IPS-20b (cell line): ENCODE measurements at regions not wholly inside any gene's neighbourhood (a gene's known extent, or its start where the extent isn't known, plus 50 kb on each side); places are given as distances from the start of the nearest gene placed in this dataset.

Experiments
- H3K27ac ChIP-seq: one replicate; pipeline ENCODE4 v1.5.1; 2013; ENCODE audit warnings: low read length
- H3K27me3 ChIP-seq: 2 replicates; pipeline ENCODE4 v1.6.1; 2013; ENCODE audit warnings: mild to moderate bottlenecking, low read length, inconsistent platforms; ENCODE audit not compliant: insufficient read depth
- H3K36me3 ChIP-seq: 2 replicates; pipeline ENCODE4 v1.6.1; 2013; ENCODE audit warnings: low read depth, mild to moderate bottlenecking, inconsistent platforms, low read length, moderate library complexity; ENCODE audit not compliant: insufficient read depth
- H3K4me1 ChIP-seq: 2 replicates; pipeline ENCODE4 v1.6.1; 2013; ENCODE audit warnings: mild to moderate bottlenecking, control low read depth, inconsistent platforms, low read length, moderate library complexity; ENCODE audit not compliant: insufficient read depth
- H3K4me3 ChIP-seq: 2 replicates; pipeline ENCODE4 v1.5.1; 2013; ENCODE audit warnings: mild to moderate bottlenecking, low read length, inconsistent platforms
- H3K9ac ChIP-seq: 2 replicates; pipeline ENCODE4 v1.6.1; 2013; ENCODE audit warnings: low read depth, mild to moderate bottlenecking, inconsistent platforms, low read length, moderate library complexity
- H3K9me3 ChIP-seq: 2 replicates; pipeline ENCODE4 v1.6.1; 2013; ENCODE audit warnings: mild to moderate bottlenecking, low read depth, low read length, inconsistent platforms; ENCODE audit not compliant: insufficient read depth

DNA sequence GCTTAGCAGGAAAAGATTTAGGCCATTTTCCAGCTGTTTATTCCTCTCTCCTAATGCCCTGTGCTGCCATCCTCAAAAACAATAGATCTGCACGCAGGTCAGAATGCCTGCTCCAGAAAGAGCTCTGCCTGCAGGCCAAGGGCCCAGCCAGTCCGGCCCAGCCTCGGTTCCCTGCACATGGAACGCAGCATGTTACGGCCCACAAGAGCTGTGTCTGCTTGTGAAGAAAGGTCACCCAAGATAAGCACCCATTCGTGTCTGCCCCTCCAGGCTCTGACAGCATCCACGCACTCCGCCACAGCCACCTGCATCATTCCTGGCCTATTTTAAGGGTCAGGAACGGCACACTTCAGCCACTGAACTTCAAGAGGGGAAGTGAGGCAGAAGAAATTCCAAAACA lies 152.2 kb downstream of the SPATA19 start:
- Histone ChIP-seq H3K36me3 (no peaks in the 10 kb centered on the region), H3K4me3 (no peak overlapping the region), H3K4me1 (no peaks in the 10 kb centered on the region), H3K27me3 (no peaks in the 10 kb centered on the region), H3K9me3 (no peaks in the 10 kb centered on the region), H3K27ac (no peak overlapping the region), H3K9ac (no peak overlapping the region)

DNA sequence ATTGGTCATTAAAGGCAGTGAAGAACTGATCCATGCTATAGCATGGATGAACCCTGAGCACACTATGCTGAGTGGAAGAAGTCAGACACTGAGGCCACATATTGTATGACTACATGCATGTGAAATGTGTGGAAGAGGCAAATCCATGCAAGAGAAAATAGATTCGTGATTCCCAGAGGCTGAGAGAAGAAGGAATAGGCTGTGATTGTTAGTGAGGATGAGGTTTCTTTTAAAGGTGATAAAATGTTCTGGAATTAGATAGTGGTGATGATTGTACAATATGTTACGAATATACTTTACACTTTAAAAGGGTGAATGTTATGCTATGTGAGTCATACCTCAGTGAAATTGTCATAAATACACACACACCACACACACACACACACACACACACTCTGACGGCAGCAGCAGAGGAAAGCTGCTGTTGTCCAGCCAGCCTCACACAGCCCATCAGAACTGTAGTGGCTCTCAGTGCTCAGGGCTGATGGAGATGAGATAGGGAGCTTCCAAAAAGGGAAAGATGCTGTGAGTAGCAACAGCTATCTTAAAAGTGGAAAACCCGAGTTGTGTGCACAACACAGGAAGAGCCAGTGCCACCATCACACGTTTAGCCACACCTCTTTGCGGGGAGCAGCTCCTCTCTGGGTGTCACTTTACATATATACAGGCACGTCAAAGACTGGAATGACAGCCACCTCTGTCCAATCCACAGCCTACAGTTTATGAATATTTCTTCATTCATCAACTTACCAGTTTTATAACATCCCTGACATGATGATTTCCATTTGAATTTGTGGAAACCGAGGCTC lies 153.0 kb downstream of the SPATA19 start:
- Histone ChIP-seq H3K9me3 (no peaks in the 10 kb centered on the region), H3K27me3 (no peaks in the 10 kb centered on the region), H3K27ac (no peak overlapping the region), H3K4me1 (no peaks in the 10 kb centered on the region), H3K36me3 (no peaks in the 10 kb centered on the region), H3K9ac (no peak overlapping the region), H3K4me3 (no peak overlapping the region)

DNA sequence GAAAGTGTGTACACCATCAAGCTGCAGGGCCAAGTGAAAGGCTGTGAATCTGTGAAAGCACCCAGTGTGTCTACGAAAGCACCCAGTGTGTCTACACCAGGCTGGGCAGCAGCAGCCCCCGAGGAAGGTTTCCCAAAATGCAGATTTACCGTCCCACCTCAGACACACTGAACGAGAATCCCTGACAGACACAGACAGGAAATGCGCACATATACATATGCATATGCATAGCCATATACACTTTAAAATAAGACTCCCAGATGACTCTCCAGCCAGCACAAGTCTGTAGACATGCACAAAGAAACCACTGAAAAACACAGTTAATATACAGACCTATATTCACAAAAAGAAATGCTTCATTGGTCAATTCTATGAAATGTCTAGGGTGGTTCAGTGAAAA lies 155.5 kb upstream of the OPCML start:
- H3K27ac ChIP-seq, result no peak overlapping the region
- H3K4me1 ChIP-seq, result no peaks in the 10 kb centered on the region
- H3K4me3 ChIP-seq, result no peak overlapping the region
- no peaks in the 10 kb centered on the region for H3K36me3 ChIP-seq
- H3K9me3 ChIP-seq, result no peaks in the 10 kb centered on the region
- H3K9ac ChIP-seq, result no peak overlapping the region
- H3K27me3 ChIP-seq, result no peaks in the 10 kb centered on the region

DNA sequence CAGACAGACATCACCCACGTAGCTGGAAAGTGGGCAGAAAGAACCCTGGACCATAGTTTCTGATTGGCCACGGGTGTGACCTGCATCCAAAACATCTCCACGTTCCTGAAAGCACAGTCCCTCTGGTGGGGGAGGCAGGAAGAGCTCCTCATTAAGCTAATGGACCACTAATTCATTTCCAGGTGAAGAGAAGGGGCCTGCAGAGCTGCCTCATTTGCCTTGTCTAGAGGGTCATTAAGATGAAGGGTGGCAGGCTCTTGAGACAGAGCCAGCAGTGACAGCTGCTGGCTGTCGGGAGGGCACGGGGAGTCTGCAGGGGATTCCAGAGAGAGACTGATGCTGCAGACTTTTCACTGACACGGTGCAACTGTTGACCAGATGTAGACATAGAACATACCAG lies 149.6 kb upstream of the OPCML start:
- Histone ChIP-seq H3K4me1 (no peaks in the 10 kb centered on the region; the same call in 1 of the 2 replicates), H3K4me3 (no peak overlapping the region), H3K9ac (no peak overlapping the region), H3K27me3 (no peaks in the 10 kb centered on the region), H3K9me3 (no peaks in the 10 kb centered on the region), H3K36me3 (no peaks in the 10 kb centered on the region), H3K27ac (no peak overlapping the region)

DNA sequence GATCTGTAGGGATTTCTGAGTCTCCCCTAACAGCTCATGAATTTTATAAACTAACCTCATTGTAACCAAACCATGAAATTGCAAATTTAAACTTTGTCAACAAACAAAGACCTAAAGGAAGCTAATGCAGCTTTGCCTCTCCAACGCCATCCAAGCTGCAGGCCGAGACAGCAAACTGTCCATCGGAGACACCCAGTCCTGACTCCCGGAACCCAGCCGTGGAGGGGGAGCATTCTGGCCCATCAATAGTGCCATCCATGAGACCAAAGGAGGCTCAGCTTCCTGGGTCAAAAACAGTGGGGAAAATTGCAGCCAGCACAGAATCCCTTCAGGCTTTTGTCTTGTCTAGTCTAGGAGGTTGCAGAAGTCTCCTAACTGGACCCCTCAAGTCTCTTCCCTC lies 147.6 kb upstream of the OPCML start:
- Histone ChIP-seq H3K27ac (no peak overlapping the region), H3K4me3 (no peak overlapping the region), H3K36me3 (no peaks in the 10 kb centered on the region), H3K4me1 (no peaks in the 10 kb centered on the region; the same call in 1 of the 2 replicates), H3K9ac (no peak overlapping the region), H3K9me3 (no peaks in the 10 kb centered on the region), H3K27me3 (no peaks in the 10 kb centered on the region)

DNA sequence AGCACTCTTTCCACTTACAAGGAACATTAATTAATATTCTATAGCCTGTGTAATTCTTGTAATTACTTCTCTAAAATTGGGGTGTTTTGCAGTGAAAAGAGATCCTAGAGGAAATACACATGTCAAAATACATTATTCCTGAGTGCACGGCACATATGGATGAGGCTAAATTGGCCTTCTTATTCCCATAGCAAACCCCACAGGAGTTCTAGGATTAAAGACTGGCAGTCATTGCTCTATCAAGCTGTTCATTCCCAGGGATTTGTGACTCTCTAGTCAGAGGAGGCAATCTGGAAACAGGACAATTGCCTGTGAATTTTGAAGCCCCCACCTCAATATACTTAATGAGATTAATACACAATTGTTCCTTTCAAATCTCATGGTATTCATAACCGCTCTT lies 145.9 kb upstream of the OPCML start:
- no peaks in the 10 kb centered on the region for H3K36me3 ChIP-seq
- H3K27me3 ChIP-seq, result no peaks in the 10 kb centered on the region
- H3K9ac ChIP-seq, result no peak overlapping the region
- H3K4me3 ChIP-seq, result no peak overlapping the region
- no peak overlapping the region for H3K27ac ChIP-seq
- H3K4me1 ChIP-seq, result no peaks in the 10 kb centered on the region; the same call in 1 of the 2 replicates
- H3K9me3 ChIP-seq, result no peaks in the 10 kb centered on the region

DNA sequence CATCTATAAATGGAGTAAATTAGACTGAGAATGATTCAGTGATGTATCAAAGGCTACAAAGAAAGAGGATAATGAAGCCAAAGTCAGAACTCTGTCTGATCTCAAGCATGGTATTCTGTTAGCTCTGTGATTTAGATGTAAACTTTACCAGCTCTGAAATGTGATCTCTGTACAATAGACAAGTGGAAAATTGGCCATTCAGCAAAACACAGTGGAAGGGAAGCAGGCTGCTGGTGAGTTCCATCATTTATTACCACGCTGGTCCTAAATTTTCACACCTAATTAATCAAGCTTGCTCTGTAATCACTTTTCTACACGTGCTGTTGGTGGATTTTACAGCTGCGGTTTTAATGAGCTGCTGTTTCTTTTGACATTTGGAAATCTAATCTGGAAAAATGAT lies 145.1 kb upstream of the OPCML start:
- H3K36me3 ChIP-seq, result no peaks in the 10 kb centered on the region
- H3K9me3 ChIP-seq, result no peaks in the 10 kb centered on the region
- H3K4me3 ChIP-seq, result no peak overlapping the region
- no peak overlapping the region for H3K9ac ChIP-seq
- no peaks in the 10 kb centered on the region for H3K27me3 ChIP-seq
- H3K27ac ChIP-seq, result no peak overlapping the region
- H3K4me1 ChIP-seq, result no peaks in the 10 kb centered on the region; the same call in 1 of the 2 replicates

DNA sequence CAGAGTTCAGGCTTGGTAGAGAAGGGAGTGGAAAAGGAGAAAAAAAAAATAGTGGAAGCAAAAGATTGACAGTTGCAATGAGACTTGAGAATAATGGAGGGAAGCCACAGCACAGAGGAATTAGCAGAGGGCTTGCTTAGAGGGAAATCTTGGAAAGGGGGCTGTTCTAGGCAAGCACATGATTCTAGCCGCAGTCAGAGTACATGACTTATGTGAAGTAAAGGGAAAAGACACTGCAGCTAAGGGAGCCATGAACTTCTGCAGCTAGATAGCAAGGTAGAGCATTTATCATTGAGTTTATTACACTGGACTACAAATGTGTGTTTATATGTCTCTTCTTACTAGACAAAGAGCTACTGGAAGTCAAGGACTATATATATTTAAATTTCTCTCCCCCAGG lies 144.0 kb upstream of the OPCML start:
- Histone ChIP-seq H3K27ac (no peak overlapping the region), H3K27me3 (no peaks in the 10 kb centered on the region), H3K36me3 (no peaks in the 10 kb centered on the region), H3K4me1 (no peaks in the 10 kb centered on the region), H3K9ac (no peak overlapping the region), H3K4me3 (no peak overlapping the region), H3K9me3 (no peaks in the 10 kb centered on the region)

DNA sequence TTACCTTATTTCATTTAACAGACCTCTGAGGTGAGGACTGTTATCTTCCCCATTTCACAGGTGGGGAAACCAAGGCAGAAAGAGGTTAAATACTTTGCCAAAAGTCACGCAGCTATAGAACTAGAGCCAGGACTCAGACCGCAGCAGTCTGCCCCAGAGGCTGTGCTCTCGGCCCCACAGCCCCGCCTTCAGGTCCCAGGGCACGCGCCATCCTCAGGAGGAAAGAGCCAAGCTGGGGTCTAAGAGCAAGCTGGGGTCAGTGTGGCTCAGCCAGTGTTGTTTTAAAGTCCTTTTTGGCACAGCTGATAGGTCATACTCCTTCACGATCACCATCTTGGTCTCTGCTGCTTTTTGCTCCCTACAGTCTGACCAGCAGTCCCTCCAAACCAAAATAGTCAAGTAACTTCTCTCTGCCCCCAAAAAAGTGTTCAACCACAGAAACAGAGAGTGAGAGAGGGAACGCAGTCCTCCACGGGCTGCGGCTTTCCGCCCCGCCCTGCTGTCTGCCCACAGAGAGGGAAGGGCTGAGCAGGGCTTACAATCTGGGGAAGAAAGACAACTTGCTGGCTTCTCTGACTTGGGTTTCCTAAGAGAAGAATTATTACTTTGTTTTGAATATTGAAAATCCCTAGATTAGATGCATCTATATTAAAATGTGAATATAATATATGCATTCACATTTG lies 137.2 kb upstream of the OPCML start:
- peaks cover 3% of the 10 kb centered on the region; the same call in 1 of the 2 replicates for H3K4me1 ChIP-seq
- no peak overlapping the region for H3K9ac ChIP-seq
- no peak overlapping the region for H3K4me3 ChIP-seq
- H3K36me3 ChIP-seq, result no peaks in the 10 kb centered on the region
- H3K27me3 ChIP-seq, result no peaks in the 10 kb centered on the region
- H3K9me3 ChIP-seq, result no peaks in the 10 kb centered on the region
- no peak overlapping the region for H3K27ac ChIP-seq

DNA sequence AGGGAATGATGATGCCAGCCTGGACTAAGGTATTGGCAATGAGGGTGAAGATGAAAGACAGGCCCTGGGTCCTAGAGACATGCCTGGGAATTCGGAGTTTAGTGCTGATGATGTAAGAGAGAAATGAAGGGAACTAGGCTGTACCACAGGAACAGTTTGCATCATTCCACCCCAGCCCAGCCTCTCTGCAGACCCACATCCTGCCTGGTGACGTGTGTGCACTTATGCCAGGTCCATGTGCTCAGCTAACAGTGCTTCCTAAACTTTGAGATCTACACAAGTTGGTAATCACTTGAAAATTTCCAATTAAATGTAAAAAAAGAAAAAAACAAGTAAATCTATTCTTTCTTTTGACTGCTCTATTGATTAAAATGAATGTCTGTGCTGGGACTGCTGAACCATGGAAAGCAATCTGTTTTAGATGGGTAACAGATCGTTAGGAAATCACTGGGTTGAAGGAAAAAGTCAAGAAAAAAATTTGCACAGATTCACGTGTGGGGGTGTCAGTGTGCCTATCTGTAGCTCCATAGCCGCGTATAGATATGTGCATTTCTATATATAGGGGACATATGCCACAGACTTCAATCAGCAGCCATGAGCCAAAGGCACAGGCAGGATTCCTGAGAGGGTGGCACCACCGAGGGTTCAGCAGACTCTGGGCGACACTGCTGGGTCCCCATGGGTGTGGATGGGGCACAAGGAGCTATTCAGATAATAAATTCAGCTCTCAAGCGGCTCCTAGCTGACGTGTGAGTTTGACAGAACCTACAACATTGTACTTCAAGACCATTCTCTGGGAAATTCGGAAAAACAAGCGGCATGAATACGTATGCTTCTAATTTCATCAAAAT lies 131.1 kb upstream of the OPCML start:
- peaks cover 17% of the 10 kb centered on the region; the same call in 1 of the 2 replicates for H3K4me1 ChIP-seq
- H3K9me3 ChIP-seq, result no peaks in the 10 kb centered on the region
- H3K27me3 ChIP-seq, result no peaks in the 10 kb centered on the region
- H3K4me3 ChIP-seq, result no peak overlapping the region
- H3K36me3 ChIP-seq, result no peaks in the 10 kb centered on the region
- H3K27ac ChIP-seq, result no peak overlapping the region
- no peak overlapping the region for H3K9ac ChIP-seq

DNA sequence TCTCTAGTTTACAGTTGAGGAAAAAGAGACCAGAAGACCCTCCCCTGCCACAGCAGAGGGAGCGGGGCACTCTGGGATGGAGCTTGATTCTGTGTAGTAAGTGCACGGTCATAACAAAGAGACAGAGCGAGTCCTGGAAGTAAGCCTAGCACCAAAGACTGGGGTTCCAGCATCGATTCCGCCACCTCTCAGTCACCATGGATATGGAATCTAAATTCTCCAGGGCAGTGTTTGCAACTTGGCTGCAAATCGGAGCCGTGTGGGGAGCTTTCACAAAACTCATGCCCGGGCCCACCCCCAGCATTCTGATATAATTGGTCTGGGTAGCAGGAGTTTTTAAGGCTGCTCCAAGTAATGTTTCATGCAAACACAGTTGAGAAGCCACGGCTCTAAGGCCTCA lies 129.5 kb upstream of the OPCML start:
- H3K9me3 ChIP-seq, result no peaks in the 10 kb centered on the region
- no peaks in the 10 kb centered on the region for H3K27me3 ChIP-seq
- H3K36me3 ChIP-seq, result no peaks in the 10 kb centered on the region
- H3K4me3 ChIP-seq, result no peak overlapping the region
- peaks cover 17% of the 10 kb centered on the region; the same call in 1 of the 2 replicates for H3K4me1 ChIP-seq
- no peak overlapping the region for H3K9ac ChIP-seq
- H3K27ac ChIP-seq, result no peak overlapping the region
